A673 (cell line): ENCODE measurements at regions not wholly inside any gene's neighbourhood (a gene's known extent, or its start where the extent isn't known, plus 50 kb on each side); places are given as distances from the start of the nearest gene placed in this dataset.

Source experiments
- BruUV-seq: library from RNA; stranded (reverse); fragments of 400-500 nt; replicated peaks from 2 replicates; lab custom pipeline; 2021; lab: Mats Ljungman, UMichigan
- CTCF ChIA-PET: fragments of 300-600 bp; sonication (Branson Sonifier 250); formaldehyde crosslinking; loops from one replicate; lab custom pipeline; 2022; ENCODE audit warnings: antibody characterized with exemption; lab: Charles Lee
- POLR2A ChIA-PET: fragments of 300-600 bp; sonication (Branson Sonifier 250); formaldehyde crosslinking; loops from one replicate; lab custom pipeline; 2022; ENCODE audit warnings: antibody characterized with exemption; ENCODE audit not compliant: low non-redundant PET; lab: Charles Lee
- DNase-seq: peaks from one replicate; pipeline ENCODE4 v3.0.0-alpha.2; 2015; ENCODE audit warnings: low spot score
- H3K27ac ChIP-seq: fragments of 200-600 bp; sonication (generic); 2 replicates; pipeline ENCODE4 v1.5.1; 2016; ENCODE audit warnings: mixed run types, low read depth, mild to moderate bottlenecking, mixed read lengths, antibody characterized with exemption, low read length; ENCODE audit not compliant: poor library complexity, severe bottlenecking
- H3K27me3 ChIP-seq: fragments of 200-600 bp; sonication (generic); replicated peaks from 2 replicates; pipeline ENCODE4 v1.6.1; 2017; ENCODE audit warnings: mixed run types, low read depth, mild to moderate bottlenecking, mixed read lengths, antibody characterized with exemption, low read length; ENCODE audit not compliant: insufficient read depth, poor library complexity
- H3K36me3 ChIP-seq: fragments of 200-600 bp; sonication (generic); 2 replicates; pipeline ENCODE4 v1.6.1; 2016; ENCODE audit warnings: mixed run types, mild to moderate bottlenecking, mixed read lengths, antibody characterized with exemption, low read length; ENCODE audit not compliant: insufficient read depth, poor library complexity, severe bottlenecking
- H3K4me1 ChIP-seq: fragments of 200-600 bp; sonication (generic); 2 replicates; pipeline ENCODE4 v1.6.1; 2017; ENCODE audit warnings: mixed run types, mild to moderate bottlenecking, mixed read lengths, antibody characterized with exemption, low read length; ENCODE audit not compliant: insufficient read depth, poor library complexity, severe bottlenecking
- H3K4me3 ChIP-seq: fragments of 200-600 bp; sonication (generic); 2 replicates; pipeline ENCODE4 v1.5.1; 2016; ENCODE audit warnings: low read depth, mixed run types, mild to moderate bottlenecking, mixed read lengths, low read length; ENCODE audit not compliant: poor library complexity, severe bottlenecking
- H3K9me3 ChIP-seq: fragments of 200-600 bp; sonication (generic); 2 replicates; pipeline ENCODE4 v1.6.1; 2016; ENCODE audit warnings: mixed run types, low read depth, mild to moderate bottlenecking, mixed read lengths, antibody characterized with exemption, low read length; ENCODE audit not compliant: poor library complexity, severe bottlenecking
- EZH2 ChIP-seq: fragments of 200-600 bp; sonication (generic); IDR thresholded peaks from 2 replicates; pipeline ENCODE4 v1.6.1; 2017; ENCODE audit warnings: borderline replicate concordance, low read depth, mild to moderate bottlenecking, mixed read lengths, antibody characterized with exemption, low read length; ENCODE audit not compliant: poor library complexity, severe bottlenecking
- intact Hi-C: fragments of 100-400 bp; cut with micrococcal nuclease; formaldehyde crosslinking; loops from one replicate; pipeline ENCODE4 v1.10.0; 2022; ENCODE audit not compliant: unreplicated experiment
- TF ChIP-seq, protein P1 (sequence below): fragments of 300-800, 200-600 bp; sonication (generic); conservative IDR thresholded peaks from 2 replicates; pipeline ENCODE4 v1.5.1; 2017; ENCODE audit warnings: low read depth, mild to moderate bottlenecking, antibody characterized with exemption, low read length, moderate library complexity, mixed read lengths

DNA sequence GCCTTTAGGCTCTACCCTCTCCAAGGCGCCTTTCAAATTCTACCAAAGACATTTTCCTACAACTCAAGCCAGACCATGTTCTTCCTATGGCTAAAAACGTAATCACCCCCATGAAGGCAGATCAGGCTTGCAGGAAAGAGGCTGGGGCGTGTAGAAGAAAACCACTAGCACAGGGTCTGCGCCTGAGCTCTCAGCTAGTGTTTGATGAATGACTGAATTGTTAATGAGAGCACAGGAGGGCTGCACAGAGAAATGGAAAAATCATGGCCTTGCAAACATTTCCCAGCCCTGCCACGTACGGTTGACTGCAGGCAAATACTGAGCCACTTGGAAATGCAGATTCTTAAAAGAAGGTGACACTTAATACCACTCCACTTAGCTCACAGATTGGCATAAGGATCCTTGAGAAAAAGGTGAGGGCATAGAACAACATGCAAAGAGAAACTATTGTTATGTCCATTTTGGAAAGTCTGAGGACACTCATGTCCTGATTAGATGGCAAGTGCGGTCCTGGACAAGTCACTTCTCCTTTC, 148.6 kb downstream of the NXPE2 start:
- intact Hi-C loops, result no loop called here
- ChIA-PET POLR2A (no interaction called here), CTCF (no interaction called here)
- Histone ChIP-seq H3K27ac (no peak overlapping the region), H3K36me3 (no peaks in the 10 kb centered on the region), H3K27me3 (no peaks in the 10 kb centered on the region), H3K9me3 (no peaks in the 10 kb centered on the region), H3K4me3 (no peak overlapping the region), H3K4me1 (no peaks in the 10 kb centered on the region)
- no TSS peak for BruUV-seq
- no peak for DNase-seq
- TF ChIP-seq, protein P1, sequence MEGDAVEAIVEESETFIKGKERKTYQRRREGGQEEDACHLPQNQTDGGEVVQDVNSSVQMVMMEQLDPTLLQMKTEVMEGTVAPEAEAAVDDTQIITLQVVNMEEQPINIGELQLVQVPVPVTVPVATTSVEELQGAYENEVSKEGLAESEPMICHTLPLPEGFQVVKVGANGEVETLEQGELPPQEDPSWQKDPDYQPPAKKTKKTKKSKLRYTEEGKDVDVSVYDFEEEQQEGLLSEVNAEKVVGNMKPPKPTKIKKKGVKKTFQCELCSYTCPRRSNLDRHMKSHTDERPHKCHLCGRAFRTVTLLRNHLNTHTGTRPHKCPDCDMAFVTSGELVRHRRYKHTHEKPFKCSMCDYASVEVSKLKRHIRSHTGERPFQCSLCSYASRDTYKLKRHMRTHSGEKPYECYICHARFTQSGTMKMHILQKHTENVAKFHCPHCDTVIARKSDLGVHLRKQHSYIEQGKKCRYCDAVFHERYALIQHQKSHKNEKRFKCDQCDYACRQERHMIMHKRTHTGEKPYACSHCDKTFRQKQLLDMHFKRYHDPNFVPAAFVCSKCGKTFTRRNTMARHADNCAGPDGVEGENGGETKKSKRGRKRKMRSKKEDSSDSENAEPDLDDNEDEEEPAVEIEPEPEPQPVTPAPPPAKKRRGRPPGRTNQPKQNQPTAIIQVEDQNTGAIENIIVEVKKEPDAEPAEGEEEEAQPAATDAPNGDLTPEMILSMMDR, result no peak
- TF ChIP-seq EZH2, result no peak

DNA sequence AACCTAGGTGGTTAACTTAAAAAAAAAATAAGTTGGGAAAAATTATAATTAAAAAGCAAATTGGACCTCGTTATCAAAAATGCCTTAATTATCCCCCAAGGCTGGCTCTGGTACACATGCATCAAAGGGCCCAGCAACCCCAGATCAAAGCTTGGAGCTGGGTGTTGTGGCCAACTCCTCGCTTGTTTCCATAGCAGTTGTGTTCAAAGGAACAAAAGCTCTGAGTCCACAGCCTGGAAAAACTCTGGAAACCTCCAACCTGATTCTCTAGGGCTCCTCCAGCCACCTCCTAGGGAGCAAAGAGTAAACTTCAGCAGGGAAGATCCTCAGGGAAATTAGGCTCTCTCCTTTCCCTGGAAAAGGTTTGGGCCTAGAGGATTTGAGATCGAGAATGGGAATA, 149.4 kb downstream of the NXPE2 start:
- ChIA-PET CTCF (no interaction called here), POLR2A (no interaction called here)
- Histone ChIP-seq H3K27me3 (no peaks in the 10 kb centered on the region), H3K27ac (no peak overlapping the region), H3K4me3 (no peak overlapping the region), H3K9me3 (no peaks in the 10 kb centered on the region), H3K36me3 (no peaks in the 10 kb centered on the region), H3K4me1 (no peaks in the 10 kb centered on the region)
- intact Hi-C loops, result no loop called here
- DNase-seq, result no peak
- TF ChIP-seq, protein P1, result no peak
- no peak for TF ChIP-seq EZH2
- no TSS peak for BruUV-seq

DNA sequence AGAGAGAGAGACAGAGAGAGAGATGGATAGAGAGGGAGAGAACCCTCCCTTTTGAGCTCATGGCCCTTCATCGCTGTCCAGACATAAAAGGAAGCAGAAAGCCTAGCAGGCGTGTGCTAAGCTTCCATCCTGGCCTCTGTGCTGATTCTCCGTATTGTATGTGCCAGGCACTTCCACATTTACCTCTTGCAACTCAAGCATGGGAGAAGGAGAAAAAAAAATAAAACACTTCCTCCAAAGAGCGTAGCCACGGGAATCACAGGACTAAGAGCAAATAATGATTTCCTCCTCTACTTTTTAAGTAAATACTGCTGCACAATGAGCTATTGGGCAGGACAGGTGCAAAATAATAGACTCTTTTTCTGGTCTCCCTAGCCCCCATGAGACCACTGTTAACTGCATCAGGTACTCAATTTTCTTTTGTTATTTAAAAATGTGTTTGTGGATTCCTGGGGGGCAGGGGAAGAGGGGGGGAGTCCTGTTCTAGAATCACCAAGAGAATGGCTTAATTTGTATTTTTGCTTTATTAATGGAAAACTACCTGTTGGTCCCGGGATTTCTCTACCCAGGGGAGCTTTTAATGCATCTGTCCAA, 154.3 kb downstream of the NXPE2 start:
- intact Hi-C loops, result no loop called here

More for the DNA sequence above, 154.3 kb downstream of the NXPE2 start:
- no TSS peak for BruUV-seq
- H3K27ac ChIP-seq, result no peak overlapping the region
- no peak for TF ChIP-seq EZH2
- TF ChIP-seq, protein P1, result no peak
- no peak overlapping the region for H3K4me3 ChIP-seq
- DNase-seq, result no peak
- H3K9me3 ChIP-seq, result no peaks in the 10 kb centered on the region
- ChIA-PET CTCF (interaction anchor here (0.6 kb wide), 1 partner anchor 173 kb away, joined by 3 read pairs; no protein-coding TSS in a partner anchor), POLR2A (no interaction called here)
- H3K27me3 ChIP-seq, result no peaks in the 10 kb centered on the region
- no peaks in the 10 kb centered on the region for H3K4me1 ChIP-seq
- H3K36me3 ChIP-seq, result no peaks in the 10 kb centered on the region
